ENCODE measurements at regions not wholly inside any gene's neighbourhood (a gene's known extent, or its start where the extent isn't known, plus 50 kb on each side); places are given as distances from the start of the nearest gene placed in this dataset.

GRCh38 chr1:199691540-199691939 lies 336.0 kb upstream of the NR5A2 start:
- no peaks in the 10 kb centered on the region for H3K4me1 ChIP-seq
- intact Hi-C loops (cut with DNase I): no loop called here
- H3K36me3 ChIP-seq: no peaks in the 10 kb centered on the region
- TF ChIP-seq POLR2A (IDR thresholded peaks at IDR 0.05): no peak
- no peak for TF ChIP-seq CTCF (IDR thresholded peaks at IDR 0.05)
- no peak overlapping the region for H3K4me3 ChIP-seq (replicated peaks in 1 of 3)
- DNase-seq: no peak
- H3K27me3 ChIP-seq: no peaks in the 10 kb centered on the region
- WGBS, 2 donors: 70% methylated on average over 3 of the region's 3 CpGs
- no peak overlapping the region for H3K27ac ChIP-seq
- no peaks in the 10 kb centered on the region for H3K9me3 ChIP-seq

- TF ChIP-seq CTCF (IDR thresholded peaks at IDR 0.05) (no peak), POLR2A (IDR thresholded peaks at IDR 0.05) (no peak)
- Histone ChIP-seq H3K27ac (no peak overlapping the region), H3K4me1 (no peaks in the 10 kb centered on the region), H3K27me3 (no peaks in the 10 kb centered on the region), H3K36me3 (no peaks in the 10 kb centered on the region), H3K9me3 (no peaks in the 10 kb centered on the region), H3K4me3 (replicated peaks in 1 of 3) (no peak overlapping the region)
- intact Hi-C loops (cut with DNase I): no loop called here
- WGBS, 2 donors: 92 to 93% methylated on average over 2 of the region's 2 CpGs
- DNase-seq: no peak
Observed at GRCh38 chr1:199693724-199694123, 333.8 kb upstream of the NR5A2 start.

- no peaks in the 10 kb centered on the region for H3K36me3 ChIP-seq
- TF ChIP-seq POLR2A (IDR thresholded peaks at IDR 0.05) (no peak), CTCF (IDR thresholded peaks at IDR 0.05) (no peak)
- 94 to 99% methylated on average over 2 of the region's 2 CpGs for WGBS, 2 donors
- H3K9me3 ChIP-seq: no peaks in the 10 kb centered on the region
- DNase-seq: no peak
- H3K4me1 ChIP-seq: no peaks in the 10 kb centered on the region
- H3K4me3 ChIP-seq (replicated peaks in 1 of 3): no peak overlapping the region
- H3K27ac ChIP-seq: no peak overlapping the region
- intact Hi-C loops (cut with DNase I): no loop called here
- no peaks in the 10 kb centered on the region for H3K27me3 ChIP-seq
Observed at GRCh38 chr1:199696225-199696624, 331.3 kb upstream of the NR5A2 start.

- H3K27ac ChIP-seq: no peak overlapping the region
- H3K36me3 ChIP-seq: no peaks in the 10 kb centered on the region
- intact Hi-C loops (cut with DNase I): no loop called here
- no peak overlapping the region for H3K4me3 ChIP-seq (replicated peaks in 1 of 3)
- H3K27me3 ChIP-seq: no peaks in the 10 kb centered on the region
- no peak for TF ChIP-seq POLR2A (IDR thresholded peaks at IDR 0.05)
- TF ChIP-seq CTCF (IDR thresholded peaks at IDR 0.05): no peak
- peaks cover 0 to 14% of the 10 kb centered on the region in 2 donors for H3K4me1 ChIP-seq
- DNase-seq: no peak
- no peaks in the 10 kb centered on the region for H3K9me3 ChIP-seq
Observed at GRCh38 chr1:199698222-199698621, 329.3 kb upstream of the NR5A2 start.

GRCh38 chr1:199700551-199700950 lies 327.0 kb upstream of the NR5A2 start:
- H3K4me1 ChIP-seq: peaks cover 0 to 14% of the 10 kb centered on the region in 2 donors
- no peak for DNase-seq
- TF ChIP-seq POLR2A (IDR thresholded peaks at IDR 0.05) (no peak), CTCF (IDR thresholded peaks at IDR 0.05) (no peak)
- H3K4me3 ChIP-seq (replicated peaks in 1 of 3): no peak overlapping the region
- H3K27ac ChIP-seq: no peak overlapping the region
- intact Hi-C loops (cut with DNase I): no loop called here
- H3K9me3 ChIP-seq: no peaks in the 10 kb centered on the region
- no peaks in the 10 kb centered on the region for H3K36me3 ChIP-seq
- H3K27me3 ChIP-seq: no peaks in the 10 kb centered on the region
- WGBS, 2 donors: 83 to 88% methylated on average over 4 of the region's 4 CpGs

Measured in thyroid gland (tissue), 4 donors.